ENCODE measurements at regions not wholly inside any gene's neighbourhood (a gene's known extent, or its start where the extent isn't known, plus 50 kb on each side); places are given as distances from the start of the nearest gene placed in this dataset.
"Not testable (repeated sequence)": the region's sequence is repeated elsewhere in the genome, so short reads cannot be mapped to it uniquely, and the experiment has no call there.

DNA sequence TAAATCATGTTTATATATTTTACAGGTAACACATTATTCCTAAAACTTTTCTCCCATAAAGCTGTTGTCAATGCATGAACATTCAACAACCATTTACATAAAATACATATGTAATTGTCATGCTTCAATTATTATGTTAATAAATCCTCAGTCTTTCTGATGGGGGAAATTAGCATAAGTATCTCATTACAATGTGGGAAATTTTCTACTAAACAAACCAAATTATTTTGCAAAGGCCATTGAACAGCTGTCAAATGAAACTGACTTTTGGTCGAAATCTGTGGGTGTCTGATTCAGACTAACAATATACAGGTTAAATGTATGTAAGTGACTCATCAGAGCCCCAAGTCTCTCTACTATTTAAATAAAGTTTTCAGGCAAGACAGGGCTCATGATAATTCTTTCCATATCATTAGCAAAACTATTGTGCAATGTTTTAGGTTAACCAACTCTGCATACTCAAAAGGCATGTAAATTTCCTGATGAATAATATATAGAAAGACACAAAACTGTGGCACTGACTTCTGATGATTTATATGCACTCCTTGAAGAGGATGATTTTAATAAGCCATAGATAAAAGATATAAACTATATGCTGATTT, 795.3 kb upstream of the AADAT start:
- WGBS, 2 donors, result 89 to 97% methylated on average over 1 of the region's 1 CpG
- H3K9me3 ChIP-seq, result no peaks in the 10 kb centered on the region
- H3K4me1 ChIP-seq, result no peaks in the 10 kb centered on the region
- no peak for DNase-seq
- no peaks in the 10 kb centered on the region for H3K36me3 ChIP-seq (ENCODE audit: low read depth, missing control alignments)
- H3K4me3 ChIP-seq, result no peak overlapping the region
- H3K27ac ChIP-seq, result no peak overlapping the region
- intact Hi-C loops (cut with DNase I; ENCODE audit: low total_unique reads), result no loop called here
- H3K27me3 ChIP-seq, result no peaks in the 10 kb centered on the region
- TF ChIP-seq, protein P1, sequence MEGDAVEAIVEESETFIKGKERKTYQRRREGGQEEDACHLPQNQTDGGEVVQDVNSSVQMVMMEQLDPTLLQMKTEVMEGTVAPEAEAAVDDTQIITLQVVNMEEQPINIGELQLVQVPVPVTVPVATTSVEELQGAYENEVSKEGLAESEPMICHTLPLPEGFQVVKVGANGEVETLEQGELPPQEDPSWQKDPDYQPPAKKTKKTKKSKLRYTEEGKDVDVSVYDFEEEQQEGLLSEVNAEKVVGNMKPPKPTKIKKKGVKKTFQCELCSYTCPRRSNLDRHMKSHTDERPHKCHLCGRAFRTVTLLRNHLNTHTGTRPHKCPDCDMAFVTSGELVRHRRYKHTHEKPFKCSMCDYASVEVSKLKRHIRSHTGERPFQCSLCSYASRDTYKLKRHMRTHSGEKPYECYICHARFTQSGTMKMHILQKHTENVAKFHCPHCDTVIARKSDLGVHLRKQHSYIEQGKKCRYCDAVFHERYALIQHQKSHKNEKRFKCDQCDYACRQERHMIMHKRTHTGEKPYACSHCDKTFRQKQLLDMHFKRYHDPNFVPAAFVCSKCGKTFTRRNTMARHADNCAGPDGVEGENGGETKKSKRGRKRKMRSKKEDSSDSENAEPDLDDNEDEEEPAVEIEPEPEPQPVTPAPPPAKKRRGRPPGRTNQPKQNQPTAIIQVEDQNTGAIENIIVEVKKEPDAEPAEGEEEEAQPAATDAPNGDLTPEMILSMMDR (IDR thresholded peaks at IDR 0.05), result no peak
- TF ChIP-seq POLR2A (IDR thresholded peaks at IDR 0.05), result no peak

DNA sequence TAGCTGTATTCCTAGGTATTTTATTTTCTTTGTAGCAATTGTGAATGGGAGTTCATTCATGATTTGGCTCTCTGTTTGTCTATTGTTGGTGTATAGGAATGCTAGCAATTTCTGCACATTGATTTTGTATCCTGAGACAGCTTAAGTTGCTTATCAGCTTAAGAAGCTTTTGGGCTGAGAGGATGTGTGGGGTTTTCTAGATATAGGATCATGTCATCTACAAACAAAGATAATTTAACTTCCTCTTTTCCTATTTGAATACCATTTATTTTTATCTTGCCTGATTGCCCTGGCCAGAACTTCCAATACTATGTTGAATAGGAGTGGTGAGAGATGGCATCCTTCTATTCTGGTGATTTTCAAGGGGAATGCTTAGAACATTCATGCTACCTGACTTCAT, 791.9 kb upstream of the AADAT start:
- DNase-seq; intact Hi-C loops (cut with DNase I; ENCODE audit: low total_unique reads); H3K36me3 ChIP-seq (ENCODE audit: low read depth, missing control alignments); H3K4me1 ChIP-seq; H3K9me3 ChIP-seq; H3K27me3 ChIP-seq; H3K27ac ChIP-seq; H3K4me3 ChIP-seq: not testable (repeated sequence)

DNA sequence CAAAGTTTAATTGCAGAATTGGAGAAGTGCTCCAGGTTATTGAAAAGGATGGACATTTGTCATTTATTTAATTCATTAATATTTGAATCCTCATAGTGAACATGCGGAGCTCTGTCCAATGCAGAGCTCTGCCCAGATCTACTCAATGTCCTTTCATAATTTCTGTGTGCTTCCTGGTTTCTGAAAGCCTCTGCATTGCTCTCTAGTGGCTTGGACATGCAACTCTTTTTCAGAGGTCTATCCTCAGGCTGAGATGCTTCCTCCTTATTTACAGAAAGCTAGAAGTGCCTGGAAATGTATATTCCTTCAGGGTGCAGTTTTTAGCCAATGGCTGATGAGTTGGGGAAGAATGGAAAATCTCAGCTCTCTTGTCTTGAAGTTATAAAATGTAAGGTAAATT, 786.1 kb upstream of the AADAT start:
- intact Hi-C loops (cut with DNase I; ENCODE audit: low total_unique reads), result no loop called here
- Histone ChIP-seq H3K36me3 (ENCODE audit: low read depth, missing control alignments) (no peaks in the 10 kb centered on the region), H3K27ac (no peak overlapping the region), H3K4me1 (no peaks in the 10 kb centered on the region), H3K27me3 (no peaks in the 10 kb centered on the region), H3K4me3 (no peak overlapping the region), H3K9me3 (no peaks in the 10 kb centered on the region)
- no peak for DNase-seq
- TF ChIP-seq, protein P1 (IDR thresholded peaks at IDR 0.05), result no peak
- TF ChIP-seq POLR2A (IDR thresholded peaks at IDR 0.05), result no peak
- 82 to 90% methylated on average over 1 of the region's 1 CpG for WGBS, 2 donors

DNA sequence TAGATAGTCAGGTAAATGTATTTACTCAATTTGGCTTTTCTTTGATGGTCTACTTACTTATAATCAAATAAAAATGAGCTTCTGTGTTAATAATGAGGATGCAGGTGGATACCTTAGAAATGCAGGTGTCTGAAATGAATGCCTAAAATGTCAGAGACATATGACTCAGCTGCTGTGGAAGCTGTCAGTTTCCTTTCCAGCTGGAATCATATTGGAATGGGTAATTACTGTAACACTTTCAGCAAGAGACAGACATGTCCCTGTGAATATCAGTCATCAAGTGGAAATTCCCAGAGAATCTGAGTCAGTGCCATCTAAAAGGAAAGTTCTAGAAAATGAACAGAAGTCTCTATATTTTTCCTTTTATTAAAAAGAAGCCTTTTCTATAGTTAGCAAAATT, 783.0 kb upstream of the AADAT start:
- H3K27me3 ChIP-seq, result no peaks in the 10 kb centered on the region
- no peaks in the 10 kb centered on the region for H3K4me1 ChIP-seq
- TF ChIP-seq, protein P1 (IDR thresholded peaks at IDR 0.05), result no peak
- no peak for TF ChIP-seq POLR2A (IDR thresholded peaks at IDR 0.05)
- H3K27ac ChIP-seq, result no peak overlapping the region
- no peaks in the 10 kb centered on the region for H3K9me3 ChIP-seq
- intact Hi-C loops (cut with DNase I; ENCODE audit: low total_unique reads), result no loop called here
- DNase-seq, result no peak
- no peaks in the 10 kb centered on the region for H3K36me3 ChIP-seq (ENCODE audit: low read depth, missing control alignments)
- H3K4me3 ChIP-seq, result no peak overlapping the region

DNA sequence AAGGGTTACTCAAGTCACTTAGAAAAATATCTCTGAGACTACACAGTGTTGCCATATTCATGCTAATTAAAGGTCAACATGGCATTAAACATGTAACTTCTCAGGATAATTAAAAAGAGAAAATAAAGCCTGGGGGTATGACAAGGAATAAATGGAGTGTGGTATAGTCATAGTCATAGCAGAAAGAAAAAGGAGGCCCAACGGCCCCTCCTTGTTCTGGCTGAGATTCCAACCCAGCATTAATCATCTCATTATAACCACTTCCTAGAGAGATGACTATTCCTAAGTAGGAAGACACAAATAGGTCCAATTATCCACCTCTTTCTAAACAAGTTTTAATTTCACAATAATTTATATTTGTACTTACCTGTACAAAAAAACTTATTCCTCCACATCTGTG, 778.4 kb upstream of the AADAT start:
- Histone ChIP-seq H3K27me3 (no peaks in the 10 kb centered on the region), H3K4me3 (no peak overlapping the region), H3K9me3 (no peaks in the 10 kb centered on the region), H3K27ac (no peak overlapping the region), H3K4me1 (no peaks in the 10 kb centered on the region), H3K36me3 (ENCODE audit: low read depth, missing control alignments) (no peaks in the 10 kb centered on the region)
- intact Hi-C loops (cut with DNase I; ENCODE audit: low total_unique reads), result no loop called here
- TF ChIP-seq, protein P1 (IDR thresholded peaks at IDR 0.05), result no peak
- no peak for TF ChIP-seq POLR2A (IDR thresholded peaks at IDR 0.05)
- no peak for DNase-seq
- 42 to 52% methylated on average over 1 of the region's 1 CpG for WGBS, 2 donors

Measured in testis (tissue), 2 donors.